HG02981 (cell line): ENCODE measurements at regions not wholly inside any gene's neighbourhood (a gene's known extent, or its start where the extent isn't known, plus 50 kb on each side); places are given as distances from the start of the nearest gene placed in this dataset.
"Not testable (repeated sequence)": the region's sequence is repeated elsewhere in the genome, so short reads cannot be mapped to it uniquely, and the experiment has no call there.

Experiments
- ATAC-seq: cut with Tn5 transposase; IDR thresholded peaks from one replicate; pipeline ENCODE4 v1.9.1; 2021; ENCODE audit warnings: mild to moderate bottlenecking, moderate library complexity; ENCODE audit not compliant: unreplicated experiment

- ATAC-seq = no peak
Observed at GRCh38 chr22:22062306-22062793, 79.8 kb upstream of the TOP3B start.

DNA sequence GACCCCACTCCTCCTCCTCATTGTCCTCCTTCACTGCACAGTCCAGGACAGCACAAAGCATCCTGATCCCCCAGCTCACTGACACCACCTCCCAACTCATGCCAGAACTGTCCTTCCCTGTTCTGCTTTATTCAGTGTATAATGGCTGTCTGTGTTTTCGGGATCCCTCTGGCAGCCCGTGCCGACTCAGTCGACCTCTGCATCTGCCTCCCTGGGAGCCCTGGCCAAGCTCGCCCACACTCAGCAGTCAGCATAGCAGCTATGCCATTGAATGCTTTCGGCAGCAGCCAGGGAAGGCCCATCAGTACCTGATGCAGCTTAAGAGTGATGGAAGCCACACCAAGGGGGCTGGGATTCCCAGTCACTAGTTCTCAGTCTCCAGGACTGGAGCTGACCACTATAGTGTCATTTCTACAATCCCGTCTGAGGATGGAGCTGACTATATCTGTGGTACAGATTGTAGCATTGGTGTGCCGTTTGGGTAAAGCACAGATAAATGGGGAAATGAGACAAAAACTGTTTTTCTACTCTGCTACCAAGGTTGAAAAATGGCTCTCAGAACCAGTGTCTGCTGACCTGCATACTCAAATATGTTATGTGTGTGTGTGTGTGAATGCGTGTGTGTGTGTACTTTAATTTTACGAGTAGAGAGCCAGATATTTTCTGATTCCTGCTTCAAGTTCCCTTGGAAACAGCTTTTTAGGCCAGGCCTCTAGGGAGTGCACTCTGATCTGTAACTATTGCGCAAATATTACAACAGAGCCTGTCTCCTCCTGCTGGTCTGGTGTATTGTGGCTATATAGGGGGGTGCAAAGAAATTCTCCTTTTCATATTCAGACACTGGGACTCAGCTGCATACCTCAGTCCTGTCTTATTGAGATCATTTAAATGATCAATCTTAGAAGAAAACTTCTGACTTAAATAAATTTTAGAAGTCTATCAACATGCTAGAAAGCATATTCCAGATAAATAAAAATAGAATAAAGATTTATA, 78.8 kb upstream of the TOP3B start:
- ATAC-seq = no peak

DNA sequence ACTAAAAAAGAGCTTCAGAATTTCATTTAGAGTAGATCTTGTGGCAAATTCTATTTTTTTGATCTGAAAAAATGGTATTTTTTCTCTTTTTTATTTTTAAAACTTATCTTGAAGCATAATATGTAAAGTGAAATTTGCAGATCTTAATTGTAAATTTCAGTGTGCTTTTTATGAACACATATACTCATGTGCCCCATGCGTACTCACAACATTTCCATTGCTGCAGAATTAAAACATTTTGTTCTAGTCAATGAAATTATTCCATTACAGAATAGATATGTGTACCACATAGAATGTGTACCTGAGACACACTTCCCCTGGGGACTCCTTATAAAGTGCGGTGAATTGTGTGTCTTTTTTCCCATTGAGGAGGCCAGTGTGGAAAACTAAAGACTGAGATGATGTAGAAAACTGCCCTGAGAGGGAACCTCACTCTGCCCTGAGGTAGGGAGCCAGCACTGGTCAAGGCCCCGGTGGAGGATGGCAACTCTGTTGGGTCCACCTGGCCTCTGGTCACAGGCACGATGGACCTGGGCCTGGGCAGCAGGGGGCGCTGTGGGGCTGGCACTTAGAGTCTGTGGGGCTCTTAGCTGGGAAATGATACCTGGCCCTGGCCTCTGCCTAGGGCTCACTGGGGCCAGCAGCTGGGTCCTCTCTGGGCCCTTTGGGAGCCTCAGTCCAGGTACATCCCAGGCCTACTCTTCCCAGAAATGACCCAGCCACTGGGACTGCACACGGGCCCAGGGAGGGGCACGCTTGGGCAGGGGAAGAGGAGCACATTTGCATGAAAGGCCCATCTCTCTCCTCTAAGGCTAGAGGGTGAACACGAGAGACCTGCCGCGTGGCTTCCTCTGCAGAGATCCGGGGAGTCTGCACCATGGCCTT, 77.9 kb upstream of the TOP3B start:
- ATAC-seq = no peak

- ATAC-seq = no peak
Observed at GRCh38 chr22:22059291-22060002, 76.9 kb upstream of the TOP3B start.

- no peak for ATAC-seq
Observed at GRCh38 chr22:22058633-22059290, 76.2 kb upstream of the TOP3B start.

- no peak for ATAC-seq
Observed at GRCh38 chr22:22057617-22058378, 75.2 kb upstream of the TOP3B start.

GRCh38 chr22:22056809-22057594, 74.4 kb upstream of the TOP3B start:
- not testable (repeated sequence) for ATAC-seq

- not testable (repeated sequence) for ATAC-seq
Observed at GRCh38 chr22:22052548-22053139, 70.1 kb upstream of the TOP3B start.

DNA sequence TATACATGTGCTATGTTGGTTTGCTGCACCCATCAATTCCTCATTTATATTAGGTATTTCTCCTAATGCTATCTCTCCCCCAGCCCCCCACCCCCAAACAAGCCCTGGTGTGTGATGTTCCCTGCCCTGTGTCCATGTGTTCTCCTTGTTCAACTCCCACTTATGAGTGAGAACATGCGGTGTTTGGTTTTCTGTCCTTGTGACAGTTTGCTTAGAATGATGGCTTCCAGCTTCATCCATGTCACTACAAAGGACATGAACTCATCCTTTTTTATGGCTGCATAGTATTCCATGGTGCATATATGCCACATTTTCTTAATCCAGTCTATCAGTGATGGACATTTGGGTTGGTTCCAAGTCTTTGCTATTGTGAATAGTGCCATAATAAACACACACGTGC, 68.4 kb upstream of the TOP3B start:
- ATAC-seq = not testable (repeated sequence)

DNA sequence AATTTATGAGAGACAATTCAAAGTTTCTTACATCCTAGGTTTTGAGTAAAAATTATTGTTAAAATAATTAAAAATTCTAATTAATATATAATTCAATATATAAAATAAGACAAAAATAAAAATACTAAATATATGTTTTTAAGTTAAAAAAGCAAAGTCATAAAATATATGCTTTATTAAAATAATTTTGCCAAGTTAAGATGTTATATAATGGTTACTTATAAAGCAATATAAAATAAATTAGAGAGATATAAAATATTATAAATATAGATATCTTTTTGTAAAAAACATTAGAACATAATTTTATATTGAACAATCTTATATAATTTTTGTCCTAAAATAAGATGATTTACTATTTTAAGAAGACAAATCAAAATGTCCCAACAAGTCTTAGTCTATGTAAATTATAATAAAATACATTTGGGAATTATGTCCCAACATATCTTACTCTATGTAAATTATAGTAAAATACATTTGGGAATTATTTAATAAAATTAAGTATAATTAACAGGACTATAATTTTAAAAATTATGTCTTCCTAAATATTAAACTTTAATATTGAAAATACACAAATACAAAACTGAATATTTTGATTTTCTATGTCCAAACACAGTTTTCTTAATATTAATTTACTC, 67.7 kb upstream of the TOP3B start:
- ATAC-seq = no peak

DNA sequence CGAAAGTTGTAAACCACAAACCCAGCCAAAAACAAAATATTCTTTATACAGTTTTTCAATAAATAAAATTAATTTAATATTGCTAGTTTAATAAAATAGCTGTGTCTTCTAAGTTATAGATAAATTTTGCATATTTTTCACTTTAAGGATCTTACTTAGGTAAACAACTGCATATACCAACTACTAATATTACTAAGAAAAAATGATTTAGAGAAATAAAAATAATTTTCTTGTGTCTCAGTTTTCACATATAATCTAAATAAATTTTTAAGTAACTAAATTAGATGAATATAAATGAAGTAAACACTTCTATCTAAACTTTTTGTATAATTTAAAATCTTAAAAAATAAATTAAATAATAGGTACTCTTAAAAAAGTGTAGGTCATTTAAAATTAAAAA, 67.1 kb upstream of the TOP3B start:
- ATAC-seq = no peak

- no peak for ATAC-seq
Observed at GRCh38 chr22:22048981-22049531, 66.5 kb upstream of the TOP3B start.

- ATAC-seq = no peak
Observed at GRCh38 chr22:22048318-22048942, 65.8 kb upstream of the TOP3B start.

- ATAC-seq = no peak
Observed at GRCh38 chr22:22047776-22048175, 65.2 kb upstream of the TOP3B start.

DNA sequence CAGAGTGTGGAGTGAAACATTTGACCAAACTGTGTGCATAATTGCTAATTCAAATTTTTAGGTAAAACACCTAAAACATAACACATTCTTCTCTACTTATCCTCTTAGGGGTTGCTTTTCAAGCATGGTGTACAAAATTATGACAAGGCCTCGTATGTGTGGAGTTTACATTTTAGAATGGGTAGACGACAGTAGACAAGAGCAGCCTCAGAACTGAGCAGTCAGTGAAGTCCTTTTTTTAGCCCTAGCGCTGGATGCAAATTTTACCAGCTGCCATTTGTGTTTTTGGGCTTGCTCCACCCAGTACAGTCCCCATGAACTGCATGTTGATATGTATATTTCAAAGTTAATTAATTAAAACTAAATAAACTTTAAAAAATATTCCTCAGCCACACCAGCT, 64.7 kb upstream of the TOP3B start:
- ATAC-seq = no peak

- ATAC-seq = no peak
Observed at GRCh38 chr22:22046370-22046769, 63.8 kb upstream of the TOP3B start.
